Uterus (tissue), 2 donors: ENCODE measurements at regions not wholly inside any gene's neighbourhood (a gene's known extent, or its start where the extent isn't known, plus 50 kb on each side); places are given as distances from the start of the nearest gene placed in this dataset.

ENCODE experiments used
- CTCF ChIP-seq, 4 experiments: fragments of 200-600 bp in 2 of 4; fragments of 450-650 bp in 2 of 4; sonication (generic) in 2 of 4; IDR thresholded peaks; one replicate each; pipeline ENCODE4 v1.5.1; 2016 to 2019; ENCODE audit warnings: antibody characterized with exemption in 4 of 4, mild to moderate bottlenecking in 2 of 4, moderate library complexity in 1 of 4
- POLR2A ChIP-seq, 2 donors: fragments of 450-650 bp; IDR thresholded peaks; one replicate each; pipeline ENCODE4 v1.6.1; 2016; ENCODE audit warnings: antibody characterized with exemption in 2 of 2, mild to moderate bottlenecking in 1 of 2, moderate library complexity in 1 of 2

- no peak for TF ChIP-seq CTCF (IDR thresholded peaks at IDR 0.05)
- no peak for TF ChIP-seq POLR2A (IDR thresholded peaks at IDR 0.05)
Observed at GRCh38 chr9:80932947-80933780, 756.2 kb downstream of the TLE1 start.
